ENCODE measurements at regions not wholly inside any gene's neighbourhood (a gene's known extent, or its start where the extent isn't known, plus 50 kb on each side); places are given as distances from the start of the nearest gene placed in this dataset.
"Not testable (repeated sequence)": the region's sequence is repeated elsewhere in the genome, so short reads cannot be mapped to it uniquely, and the experiment has no call there.

- no peak for DNase-seq (ENCODE audit: low read depth)
- no peak overlapping the region for H3K4me3 ChIP-seq (ENCODE audit: low read depth, low read length)
- no peak for TF ChIP-seq CTCF (conservative IDR thresholded peaks at IDR 0.05; ENCODE audit: low read depth, low read length)
Observed at GRCh38 chr20:40953416-40953815, 75.2 kb upstream of the TOP1 start.

GRCh38 chr20:40953856-40954255 is 74.8 kb upstream of the TOP1 start:
- no peak for TF ChIP-seq CTCF (conservative IDR thresholded peaks at IDR 0.05; ENCODE audit: low read depth, low read length)
- no peak for DNase-seq (ENCODE audit: low read depth)
- no peak overlapping the region for H3K4me3 ChIP-seq (ENCODE audit: low read depth, low read length)

GRCh38 chr20:40954521-40955165 is 74.0 kb upstream of the TOP1 start:
- DNase-seq (ENCODE audit: low read depth): no peak
- TF ChIP-seq CTCF (conservative IDR thresholded peaks at IDR 0.05; ENCODE audit: low read depth, low read length): no peak
- no peak overlapping the region for H3K4me3 ChIP-seq (ENCODE audit: low read depth, low read length)

DNA sequence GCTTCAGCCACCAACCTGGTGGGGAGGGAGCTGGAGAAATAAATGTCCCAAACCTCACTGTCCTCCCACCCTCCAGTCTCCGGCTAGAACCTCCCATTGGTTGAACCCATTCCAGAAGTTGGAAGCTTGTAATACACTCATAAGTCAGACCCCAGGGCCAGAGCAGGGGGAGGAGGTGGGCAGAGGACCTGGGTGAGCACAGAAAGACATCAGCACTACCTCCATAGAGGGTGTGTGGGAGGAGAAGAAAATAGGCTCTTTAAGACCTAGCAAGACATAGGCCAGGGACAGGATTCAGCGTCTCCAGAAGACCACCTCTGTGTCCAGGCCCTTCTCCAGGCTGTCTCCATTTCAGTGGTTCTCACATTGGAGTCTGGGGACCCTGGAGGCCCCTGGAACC is 73.3 kb upstream of the TOP1 start:
- DNase-seq (ENCODE audit: low read depth): no peak
- no peak overlapping the region for H3K4me3 ChIP-seq (ENCODE audit: low read depth, low read length)
- no peak for TF ChIP-seq CTCF (conservative IDR thresholded peaks at IDR 0.05; ENCODE audit: low read depth, low read length)

DNA sequence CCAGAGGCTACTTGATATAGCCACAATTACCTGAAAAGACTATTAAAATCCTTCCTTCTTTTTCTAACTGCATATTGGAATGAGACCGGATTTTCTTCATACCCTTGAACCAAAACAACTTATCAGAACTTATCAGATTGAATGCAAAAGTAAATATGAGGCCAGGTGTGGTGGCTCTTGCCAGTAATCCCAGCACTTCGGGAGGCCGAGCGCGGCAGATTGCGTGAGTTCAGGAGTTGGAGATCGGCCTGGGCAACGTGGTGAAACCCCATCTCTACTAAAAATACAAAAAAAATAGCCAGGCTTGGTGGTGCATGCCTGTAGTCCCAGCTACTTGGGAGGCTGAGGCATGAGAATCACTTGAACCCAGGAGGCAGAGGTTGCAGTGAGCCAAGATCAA is 72.8 kb upstream of the TOP1 start:
- DNase-seq (ENCODE audit: low read depth); H3K4me3 ChIP-seq (ENCODE audit: low read depth, low read length): not testable (repeated sequence)

DNA sequence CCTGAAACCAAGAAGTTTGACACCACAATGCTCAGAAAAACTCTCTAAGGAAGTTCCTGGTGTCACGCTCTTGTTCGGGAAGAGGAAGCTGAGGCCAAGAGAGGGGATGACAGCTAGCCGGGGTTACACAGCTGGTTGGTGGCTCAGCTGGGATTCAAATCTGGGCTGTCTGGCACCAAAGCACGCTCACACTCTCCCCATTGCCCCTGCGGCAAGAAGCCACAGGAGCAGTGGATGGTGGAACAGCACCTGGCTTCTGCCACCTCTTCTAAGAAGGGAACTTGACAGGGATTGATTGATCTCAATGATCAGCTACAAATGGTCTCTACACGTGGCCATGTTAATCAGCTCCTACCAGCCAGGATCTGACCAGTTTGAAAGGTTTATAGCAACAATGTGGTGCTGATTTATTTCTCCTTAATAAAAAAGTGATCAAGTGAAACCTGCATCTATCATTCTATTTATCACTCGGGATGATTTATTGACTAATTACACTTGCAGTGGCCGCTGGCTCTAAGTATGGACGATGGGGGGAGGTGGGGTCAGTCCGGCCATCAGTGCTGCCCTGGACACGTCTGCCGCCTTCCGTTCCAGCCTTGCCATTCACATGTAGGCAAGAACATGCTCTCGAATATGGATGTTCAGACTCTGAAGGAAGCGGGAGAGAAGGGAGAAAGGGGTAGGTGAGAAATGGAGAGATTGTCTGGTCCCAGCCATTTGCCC is 71.9 kb upstream of the TOP1 start:
- DNase-seq (ENCODE audit: low read depth): no peak
- no peak for TF ChIP-seq CTCF (conservative IDR thresholded peaks at IDR 0.05; ENCODE audit: low read depth, low read length)
- no peak overlapping the region for H3K4me3 ChIP-seq (ENCODE audit: low read depth, low read length)

DNA sequence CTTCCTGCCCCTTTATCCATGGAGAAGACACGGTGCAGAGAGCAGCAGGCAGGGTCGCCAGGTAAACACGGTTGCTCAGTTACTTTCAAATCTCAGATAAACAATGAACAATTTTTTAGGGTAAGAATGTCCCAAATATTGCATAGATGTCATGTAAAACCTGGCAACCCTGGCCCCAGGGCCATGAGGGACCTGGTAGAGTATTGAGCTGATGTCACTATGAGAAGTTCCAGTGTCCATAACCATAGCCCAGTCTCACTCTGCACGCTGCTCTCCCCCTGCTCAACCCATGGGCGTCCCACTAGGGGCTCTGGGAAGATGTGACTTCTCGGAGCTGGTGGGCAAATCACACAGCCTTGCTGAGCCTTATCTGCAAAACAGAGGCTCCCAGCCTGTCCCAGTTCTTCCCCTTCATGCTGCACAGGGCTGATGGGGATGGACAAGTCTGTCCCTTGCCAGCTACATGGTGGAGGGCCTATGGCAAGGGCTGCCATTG is 71.3 kb upstream of the TOP1 start:
- no peak for DNase-seq (ENCODE audit: low read depth)
- no peak overlapping the region for H3K4me3 ChIP-seq (ENCODE audit: low read depth, low read length)
- TF ChIP-seq CTCF (conservative IDR thresholded peaks at IDR 0.05; ENCODE audit: low read depth, low read length): no peak

Measured in epithelial cell of proximal tubule (primary cell).